BJ (cell line): ENCODE measurements at regions not wholly inside any gene's neighbourhood (a gene's known extent, or its start where the extent isn't known, plus 50 kb on each side); places are given as distances from the start of the nearest gene placed in this dataset.

ENCODE experiments used
- CTCF ChIA-PET: fragments of 350-600 bp; formaldehyde crosslinking; extraction: SDS; loops from one replicate; lab custom pipeline; 2021; ENCODE audit warnings: antibody characterized with exemption, inconsistent platforms; lab: Yijun Ruan, JAX
- POLR2A ChIA-PET: fragments of 300-600 bp; sonication (Branson Sonifier 250); formaldehyde crosslinking; extraction: SDS; loops from one replicate; lab custom pipeline; 2021; ENCODE audit warnings: antibody characterized with exemption; lab: Charles Lee
- DNase-seq: peaks from one replicate; pipeline ENCODE4 v3.0.0-alpha.2; 2011; ENCODE audit warnings: low read depth
- H3K27me3 ChIP-seq: 2 replicates; pipeline ENCODE4 v1.6.0; 2011; ENCODE audit warnings: low read length; ENCODE audit not compliant: control insufficient read depth, insufficient read depth
- H3K36me3 ChIP-seq: 2 replicates; pipeline ENCODE4 v1.5.1; 2011; ENCODE audit warnings: low read length; ENCODE audit not compliant: control insufficient read depth, insufficient read depth
- H3K4me3 ChIP-seq: 2 replicates; pipeline ENCODE4 v1.5.1; 2011; ENCODE audit warnings: low read depth, mild to moderate bottlenecking, control low read depth, low read length
- TF ChIP-seq, protein P1 (sequence below): IDR thresholded peaks from 2 replicates; pipeline ENCODE4 v1.5.1; 2011; ENCODE audit warnings: low read depth, mild to moderate bottlenecking, control low read depth, inconsistent platforms, low read length, moderate library complexity; ENCODE audit not compliant: insufficient read depth

DNA sequence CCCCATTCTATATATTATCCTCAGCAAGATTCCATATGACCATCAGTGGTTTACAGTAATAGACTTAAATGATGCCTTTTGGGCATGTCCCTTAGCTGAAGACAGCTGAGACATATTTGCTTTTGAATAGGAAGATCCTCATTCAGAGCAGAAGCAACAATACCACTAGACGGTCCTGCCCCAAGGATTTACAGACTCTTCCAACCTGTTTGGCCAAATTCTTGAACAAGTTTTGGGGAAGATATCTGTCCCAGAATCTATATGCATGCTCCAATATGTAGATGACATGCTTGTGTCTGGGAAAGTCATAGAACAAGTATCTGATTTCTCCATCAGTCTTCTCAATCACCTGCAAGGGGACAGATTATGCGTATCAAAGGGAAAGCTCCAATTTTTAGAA is 137.1 kb upstream of the RMP24 start:
- DNase-seq = no peak
- no peak overlapping the region for H3K4me3 ChIP-seq
- no peaks in the 10 kb centered on the region for H3K27me3 ChIP-seq
- H3K36me3 ChIP-seq = no peaks in the 10 kb centered on the region
- TF ChIP-seq, protein P1, sequence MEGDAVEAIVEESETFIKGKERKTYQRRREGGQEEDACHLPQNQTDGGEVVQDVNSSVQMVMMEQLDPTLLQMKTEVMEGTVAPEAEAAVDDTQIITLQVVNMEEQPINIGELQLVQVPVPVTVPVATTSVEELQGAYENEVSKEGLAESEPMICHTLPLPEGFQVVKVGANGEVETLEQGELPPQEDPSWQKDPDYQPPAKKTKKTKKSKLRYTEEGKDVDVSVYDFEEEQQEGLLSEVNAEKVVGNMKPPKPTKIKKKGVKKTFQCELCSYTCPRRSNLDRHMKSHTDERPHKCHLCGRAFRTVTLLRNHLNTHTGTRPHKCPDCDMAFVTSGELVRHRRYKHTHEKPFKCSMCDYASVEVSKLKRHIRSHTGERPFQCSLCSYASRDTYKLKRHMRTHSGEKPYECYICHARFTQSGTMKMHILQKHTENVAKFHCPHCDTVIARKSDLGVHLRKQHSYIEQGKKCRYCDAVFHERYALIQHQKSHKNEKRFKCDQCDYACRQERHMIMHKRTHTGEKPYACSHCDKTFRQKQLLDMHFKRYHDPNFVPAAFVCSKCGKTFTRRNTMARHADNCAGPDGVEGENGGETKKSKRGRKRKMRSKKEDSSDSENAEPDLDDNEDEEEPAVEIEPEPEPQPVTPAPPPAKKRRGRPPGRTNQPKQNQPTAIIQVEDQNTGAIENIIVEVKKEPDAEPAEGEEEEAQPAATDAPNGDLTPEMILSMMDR = no peak
- ChIA-PET POLR2A (no interaction called here), CTCF (interaction anchor here (0.6 kb wide), 1 partner anchor 1847 kb away, joined by 3 read pairs; no protein-coding TSS in a partner anchor)

GRCh38 chr18:35835833-35836232 is 136.6 kb upstream of the RMP24 start:
- no peaks in the 10 kb centered on the region for H3K36me3 ChIP-seq
- TF ChIP-seq, protein P1 = no peak
- no peak overlapping the region for H3K4me3 ChIP-seq
- no peak for DNase-seq
- CTCF ChIA-PET = interaction anchor here (0.6 kb wide), 1 partner anchor 1847 kb away, joined by 3 read pairs; no protein-coding TSS in a partner anchor
- POLR2A ChIA-PET = no interaction called here
- no peaks in the 10 kb centered on the region for H3K27me3 ChIP-seq

- DNase-seq = no peak
- POLR2A ChIA-PET = no interaction called here
- Histone ChIP-seq H3K36me3 (no peaks in the 10 kb centered on the region), H3K27me3 (no peaks in the 10 kb centered on the region), H3K4me3 (no peak overlapping the region)
- TF ChIP-seq, protein P1 = no peak
- CTCF ChIA-PET = interaction anchor here (0.6 kb wide), 1 partner anchor 1030 kb away, joined by 6 read pairs; no protein-coding TSS in a partner anchor
Observed at GRCh38 chr18:35836932-35837331, 135.5 kb upstream of the RMP24 start.

DNA sequence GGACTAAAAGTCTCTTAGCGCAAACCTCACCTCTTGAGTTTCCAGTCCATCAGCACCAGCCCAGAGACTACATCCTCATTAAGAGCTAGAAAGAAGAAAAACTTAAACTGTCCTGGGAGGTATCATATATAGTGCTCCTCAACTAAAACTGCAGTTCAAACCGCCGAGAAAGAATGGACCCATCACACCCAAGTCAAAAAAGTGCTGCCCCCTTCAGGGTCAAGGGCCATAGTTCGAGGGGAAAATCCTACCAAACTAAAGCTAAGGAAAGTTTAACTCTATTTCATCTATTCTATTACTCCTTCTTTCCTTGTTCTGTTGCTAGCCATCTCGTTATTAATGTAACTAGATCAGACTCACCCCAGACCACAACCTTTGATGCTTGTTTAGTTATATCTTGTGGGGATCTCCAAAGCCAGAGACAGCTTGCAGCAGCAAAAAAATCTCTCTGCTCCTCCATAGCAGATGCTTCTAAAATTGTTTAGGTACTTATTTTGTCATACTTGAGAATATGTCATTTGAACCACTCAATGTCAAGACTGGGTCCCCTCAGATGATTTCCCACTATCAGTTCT is 134.5 kb upstream of the RMP24 start:
- no peak for DNase-seq
- Histone ChIP-seq H3K36me3 (no peaks in the 10 kb centered on the region), H3K27me3 (no peaks in the 10 kb centered on the region), H3K4me3 (no peak overlapping the region)
- POLR2A ChIA-PET = no interaction called here
- CTCF ChIA-PET = interaction anchor here (2.0 kb wide), 1 partner anchor 82 kb away, joined by 5 read pairs; no protein-coding TSS in a partner anchor
- TF ChIP-seq, protein P1 = no peak

- no peak overlapping the region for H3K4me3 ChIP-seq
- TF ChIP-seq, protein P1 = no peak
- DNase-seq = no peak
- no peaks in the 10 kb centered on the region for H3K36me3 ChIP-seq
- no peaks in the 10 kb centered on the region for H3K27me3 ChIP-seq
- ChIA-PET CTCF (interaction anchor here (0.8 kb wide), 1 partner anchor 433 kb away, joined by 3 read pairs; no protein-coding TSS in a partner anchor), POLR2A (no interaction called here)
Observed at GRCh38 chr18:35841283-35841682, 131.2 kb upstream of the RMP24 start.
